K562 (cell line): ENCODE measurements at regions not wholly inside any gene's neighbourhood (a gene's known extent, or its start where the extent isn't known, plus 50 kb on each side); places are given as distances from the start of the nearest gene placed in this dataset.

Experiments
- ATAC-seq: fragments of 200-7000 bp; cut with Tn5 transposase; 3 replicates; pipeline ENCODE4 v1.9.1; 2020; ENCODE audit warnings: moderate library complexity
- BruUV-seq: library from RNA; stranded (reverse); fragments of 400-500 nt; replicated peaks from 2 replicates; lab custom pipeline; 2021; lab: Mats Ljungman, UMichigan
- CTCF ChIA-PET: fragments of 300-600 bp; formaldehyde crosslinking; extraction: SDS; loops from one replicate; lab custom pipeline; 2021; ENCODE audit warnings: low intra/inter-chr PET ratio; lab: Yijun Ruan, JAX
- POLR2A ChIA-PET: fragments of 300-600, 350-650 bp; sonication (Branson Sonifier 250); formaldehyde crosslinking; extraction: SDS; loops from one replicate; lab custom pipeline; 2021; ENCODE audit warnings: antibody characterized with exemption, inconsistent platforms; lab: Yijun Ruan, JAX
- DNase-seq, 4 experiments: peaks; one replicate each; pipeline versions ENCODE4 v3.0.0 to v3.0.0-alpha.2; 2011 to 2018; ENCODE audit warnings: low spot score in 3 of 4, mixed read lengths in 3 of 4; ENCODE audit errors: extremely low read depth in 1 of 4
- FAIRE-seq: peaks from 2 replicates; lab custom pipeline; 2011; peaks lifted over from hg19 to GRCh38; lab: Jason Lieb, UNC
- H2AFZ ChIP-seq: 2 replicates; pipeline ENCODE4 v1.6.0; 2011; ENCODE audit warnings: low read depth, low read length, control low read depth, inconsistent platforms
- H3K27ac ChIP-seq: fragments of 200-600 bp; 3 replicates; pipeline ENCODE4 v1.8.0; 2011; ENCODE audit warnings: low read depth, mild to moderate bottlenecking, control low read depth, inconsistent platforms, low read length, moderate library complexity, mixed read lengths; ENCODE audit errors: extremely low read depth
- H3K27me3 ChIP-seq, 2 experiments: fragments of 300-600 bp in 1 of 2; 2 replicates in 1 of 2; 3 replicates in 1 of 2; pipeline versions ENCODE4 v1.6.0 to v1.8.0; 2011; ENCODE audit warnings: inconsistent platforms in 2 of 2, low read length in 2 of 2, mild to moderate bottlenecking in 1 of 2, mixed read lengths in 1 of 2, moderate library complexity in 1 of 2; ENCODE audit not compliant: control insufficient read depth in 2 of 2, insufficient read depth in 2 of 2
- H3K36me3 ChIP-seq: fragments of 300-600 bp; 3 replicates; pipeline ENCODE4 v1.8.0; 2011; ENCODE audit warnings: mild to moderate bottlenecking, low read length, inconsistent platforms; ENCODE audit not compliant: control insufficient read depth, insufficient read depth
- H3K4me1 ChIP-seq, 2 experiments: fragments of 200-600 bp in 1 of 2; replicated peaks in 1 of 2; 2 replicates in 1 of 2; 3 replicates in 1 of 2; pipeline versions ENCODE4 v1.5.1 to v1.8.0; 2011; ENCODE audit warnings: inconsistent platforms in 2 of 2, low read length in 2 of 2, mild to moderate bottlenecking in 1 of 2, mixed read lengths in 1 of 2, moderate library complexity in 1 of 2; ENCODE audit not compliant: control insufficient read depth in 2 of 2, insufficient read depth in 2 of 2
- H3K4me2 ChIP-seq: 2 replicates; pipeline ENCODE4 v1.6.1; 2011; ENCODE audit warnings: low read length, control low read depth, inconsistent platforms, mixed read lengths; ENCODE audit not compliant: insufficient read depth
- H3K4me3 ChIP-seq: fragments of 200-600 bp; sonication (generic), shearing (Covaris generic); 2 replicates; pipeline ENCODE4 v1.5.1; 2016; ENCODE audit warnings: control low read depth, inconsistent platforms
- H3K79me2 ChIP-seq: fragments of 200-600 bp; 3 replicates; pipeline ENCODE4 v1.8.0; 2011; ENCODE audit warnings: low read length, inconsistent platforms; ENCODE audit not compliant: control insufficient read depth, insufficient read depth
- H3K9ac ChIP-seq, 2 experiments: 2 replicates each; pipeline versions ENCODE4 v1.6.0 to v1.6.1; 2011; ENCODE audit warnings: low read depth in 2 of 2, low read length in 2 of 2, control low read depth in 1 of 2, inconsistent platforms in 1 of 2, mild to moderate bottlenecking in 1 of 2, mixed read lengths in 1 of 2; ENCODE audit not compliant: insufficient read depth in 1 of 2
- H3K9me1 ChIP-seq: one replicate; pipeline ENCODE4 v1.6.0; 2011; ENCODE audit warnings: inconsistent platforms, mild to moderate bottlenecking, low read length, moderate library complexity; ENCODE audit not compliant: control insufficient read depth, insufficient read depth
- H3K9me3 ChIP-seq: replicated peaks from 2 replicates; pipeline ENCODE4 v1.5.1; 2011; ENCODE audit warnings: low read depth, low read length, inconsistent platforms; ENCODE audit not compliant: control insufficient read depth, insufficient read depth
- H4K20me1 ChIP-seq: replicated peaks from 2 replicates; pipeline ENCODE4 v1.6.1; 2011; ENCODE audit warnings: low read length, inconsistent platforms, mixed read lengths; ENCODE audit not compliant: control insufficient read depth, insufficient read depth
- BCOR ChIP-seq: fragments of 450-650 bp; IDR thresholded peaks from 2 replicates; pipeline ENCODE4 v1.6.1; 2016
- BRCA1 ChIP-seq, 2 experiments: fragments of 450-650 bp in 1 of 2; sonication (generic) in 1 of 2; formaldehyde crosslinking in 1 of 2; IDR thresholded peaks; 2 replicates each; pipeline versions ENCODE4 v1.5.0 to v1.6.1; 2017 to 2020; ENCODE audit warnings: mild to moderate bottlenecking in 1 of 2, missing genetic modification reagents in 1 of 2
- CBX3 ChIP-seq, 2 experiments: IDR thresholded peaks; 1 replicate in 1 of 2; 2 replicates in 1 of 2; pipeline ENCODE4 v1.6.1; 2012; ENCODE audit warnings: inconsistent platforms in 2 of 2, low read length in 2 of 2, borderline replicate concordance in 1 of 2, control low read depth in 1 of 2
- CTBP1 ChIP-seq: fragments of 450-650 bp; IDR thresholded peaks from 2 replicates; pipeline ENCODE4 v1.6.1; 2016; ENCODE audit warnings: borderline replicate concordance
- NFIC ChIP-seq: fragments of 450-650 bp; IDR thresholded peaks from 2 replicates; pipeline ENCODE4 v1.6.1; 2017; ENCODE audit warnings: mild to moderate bottlenecking, inconsistent platforms
- RBM25 ChIP-seq: fragments of 200-400 bp; formaldehyde crosslinking; IDR thresholded peaks from 2 replicates; pipeline ENCODE4 v1.6.1; 2018; ENCODE audit warnings: low read length, low read depth, moderate library complexity; ENCODE audit not compliant: severe bottlenecking
- RCOR1 ChIP-seq, 2 experiments: IDR thresholded peaks; 2 replicates each; pipeline ENCODE4 v1.6.1; 2012; ENCODE audit warnings: low read depth in 2 of 2, low read length in 2 of 2, borderline replicate concordance in 1 of 2, improper control_type of control experiment in 1 of 2
- SPI1 ChIP-seq: IDR thresholded peaks from 2 replicates; pipeline ENCODE4 v1.6.1; 2011; ENCODE audit warnings: low read depth, low read length, control low read depth, borderline replicate concordance
- ZFP36 ChIP-seq: fragments of 150-350 bp; IDR thresholded peaks from 2 replicates; pipeline ENCODE4 v1.6.1; 2018; ENCODE audit warnings: low read length, low read depth; ENCODE audit not compliant: partially characterized antibody
- WGBS: fragments of 100-300 bp; shearing (Covaris generic); methylation state at CpG from one replicate; pipeline ENCODE4 v1.1.6; 2016; ENCODE audit warnings: low coverage, mixed read lengths; ENCODE audit not compliant: insufficient coverage; ENCODE audit errors: missing lambda C conversion rate; 5-methylcytosine and 5-hydroxymethylcytosine counted together
- in situ Hi-C: fragments of 300-500 bp; cut with MboI; formaldehyde crosslinking; loops from 4 replicates; pipeline ENCODE4 v1.15.0; 2018; ENCODE audit warnings: inconsistent platforms, mixed read lengths
- intact Hi-C: fragments of 100-400 bp; cut with micrococcal nuclease; formaldehyde crosslinking; loops from 2 replicates; pipeline ENCODE4 v1.14.2; 2022

- no peaks in the 10 kb centered on the region for H3K36me3 ChIP-seq
- TF ChIP-seq RBM25 (peak; percentile 74), SPI1 (no peak), RCOR1 (IDR thresholded peaks at IDR 0.05; ENCODE audit: borderline replicate concordance in 1 of 2, low read depth in 2 of 2, low read length in 2 of 2) (0 out of 4 replicates have a peak, but pooled peaks of 1 of the 2 experiments have one; percentile 9), BCOR (peak; percentile 63; the same call in 1 of the 2 replicates), ZFP36 (peak; percentile 59)
- TF ChIP-seq, all 486 proteins: peak for 4
- in situ Hi-C loops (no loop called here), intact Hi-C loops (no loop called here)
- no peak overlapping the region for H3K4me2 ChIP-seq
- 1% methylated on average over 5 of the region's 5 CpGs for WGBS
- no peaks in the 10 kb centered on the region for H3K9me1 ChIP-seq
- no peaks in the 10 kb centered on the region for H3K9me3 ChIP-seq
- no peak overlapping the region for H3K9ac ChIP-seq
- FAIRE-seq (no peak), ATAC-seq (no peak), DNase-seq (no peak)
- H3K79me2 ChIP-seq = no peaks in the 10 kb centered on the region
- ChIA-PET CTCF (no interaction called here), POLR2A (interaction anchor here (0.6 kb wide), 1 partner anchor 16 kb away, joined by 4 read pairs; no protein-coding TSS in a partner anchor)
- no peak overlapping the region for H3K27ac ChIP-seq
- no peak overlapping the region for H2AFZ ChIP-seq
- BruUV-seq = no TSS peak
- H4K20me1 ChIP-seq = no peaks in the 10 kb centered on the region
- peaks cover 25 to 87% of the 10 kb centered on the region in 2 experiments for H3K27me3 ChIP-seq
- H3K4me3 ChIP-seq = no peak overlapping the region
- H3K4me1 ChIP-seq = peaks cover 0 to 4% of the 10 kb centered on the region in 2 experiments; a peak in 2 of 5 replicates
Measured at GRCh38 chr1:24984800-24985522, 54.9 kb upstream of the RUNX3 start.

- Histone ChIP-seq H3K4me3 (no peak overlapping the region), H4K20me1 (no peaks in the 10 kb centered on the region), H3K4me2 (no peak overlapping the region), H3K4me1 (peaks cover 0 to 4% of the 10 kb centered on the region in 2 experiments; a peak in 2 of 5 replicates), H2AFZ (no peak overlapping the region), H3K9me3 (no peaks in the 10 kb centered on the region), H3K36me3 (no peaks in the 10 kb centered on the region), H3K79me2 (no peaks in the 10 kb centered on the region), H3K27ac (no peak overlapping the region), H3K9me1 (no peaks in the 10 kb centered on the region), H3K27me3 (peaks cover 21 to 80% of the 10 kb centered on the region in 2 experiments), H3K9ac (no peak overlapping the region)
- no TSS peak for BruUV-seq
- FAIRE-seq (no peak), DNase-seq (no peak), ATAC-seq (no peak)
- CTCF ChIA-PET = no interaction called here
- POLR2A ChIA-PET = no interaction called here
- TF ChIP-seq RBM25 (no peak), CTBP1 (no peak), NFIC (no peak), ZFP36 (peak; percentile 91), BRCA1 (IDR thresholded peaks at IDR 0.05) (no peak), BRCA1 (CRISPR knock-in tag; IDR thresholded peaks at IDR 0.05) (no peak), CBX3 (IDR thresholded peaks at IDR 0.05; ENCODE audit: borderline replicate concordance in 1 of 2, low read length in 2 of 2) (no peak)
- in situ Hi-C loops (no loop called here), intact Hi-C loops (no loop called here)
- WGBS = 0% methylated on average over 2 of the region's 2 CpGs
Measured at GRCh38 chr1:24984300-24984699, 54.2 kb upstream of the RUNX3 start.
